Stimulated activated CD4-positive, alpha-beta T cell treated with anti-CD3 and anti-CD28 coated beads, Interleukin-15, amount 100 ng/mL, for 24 hours (primary cell): ENCODE measurements at regions not wholly inside any gene's neighbourhood (a gene's known extent, or its start where the extent isn't known, plus 50 kb on each side); places are given as distances from the start of the nearest gene placed in this dataset.

Experiments used
- DNase-seq: peaks from one replicate; pipeline ENCODE4 v3.0.0-alpha.2; 2020

DNA sequence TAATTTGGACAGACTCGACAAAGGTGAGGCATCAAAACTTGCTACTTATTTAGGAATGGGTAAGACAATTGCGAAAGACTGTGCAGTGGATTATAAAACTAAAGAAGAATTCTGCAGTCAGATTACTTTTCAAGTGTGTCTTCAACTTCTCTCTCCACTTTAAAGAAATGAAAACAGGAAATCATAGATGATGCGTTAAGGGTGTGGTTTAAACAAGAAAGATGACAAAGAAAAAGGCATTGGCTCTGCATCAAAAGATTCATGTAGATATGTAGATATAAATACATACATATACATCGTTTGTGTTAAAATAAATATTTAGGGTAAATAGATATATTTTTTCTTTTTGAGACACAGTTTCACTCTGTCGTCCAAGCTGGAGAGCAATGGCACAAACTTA is 74.6 kb upstream of the PARP11 start:
- DNase-seq, result no peak

GRCh38 chr12:3945671-3946070 is 72.5 kb upstream of the PARP11 start:
- no peak for DNase-seq

DNA sequence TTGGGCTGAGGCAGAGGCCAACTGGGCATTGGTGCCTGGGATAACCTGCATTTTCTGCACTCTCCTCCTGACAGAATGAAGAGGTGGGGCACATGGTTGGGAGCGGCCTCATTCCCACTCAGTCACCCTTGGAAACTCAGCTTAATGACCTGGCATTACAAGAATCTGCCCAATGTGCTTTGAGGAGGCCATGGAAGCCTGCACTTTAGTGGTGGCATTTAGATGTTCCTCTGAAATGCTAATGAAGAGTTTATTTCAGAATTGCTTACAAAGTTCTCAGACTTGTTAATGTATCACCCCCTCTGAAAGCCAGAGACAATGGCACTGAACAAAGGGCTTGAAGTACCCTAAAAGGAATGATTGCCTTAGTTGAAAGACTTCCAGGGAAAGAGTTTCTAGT is 71.4 kb upstream of the PARP11 start:
- no peak for DNase-seq

DNA sequence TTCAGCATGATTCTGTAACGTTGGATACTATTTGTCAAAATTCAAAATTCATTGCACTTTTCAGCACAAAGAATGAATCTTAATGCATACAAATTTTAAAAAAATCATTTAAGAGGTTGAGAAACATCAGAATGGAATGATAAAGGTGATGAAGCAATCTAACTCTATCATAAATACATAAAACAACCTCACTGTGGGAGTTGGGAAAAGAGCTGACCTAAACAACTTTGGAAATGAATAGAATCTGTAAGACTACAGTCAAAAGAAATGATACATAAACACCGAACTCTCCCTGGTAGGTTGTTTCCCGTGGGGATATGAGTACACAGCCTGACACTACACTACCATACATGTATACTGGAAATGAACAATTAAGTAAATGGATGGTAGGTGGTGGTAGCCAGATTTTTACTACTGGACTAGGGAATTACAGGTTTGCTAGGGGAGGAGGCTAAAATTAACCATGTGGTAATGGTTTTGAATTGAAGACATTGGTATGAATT is 64.9 kb upstream of the PARP11 start:
- no peak for DNase-seq

DNA sequence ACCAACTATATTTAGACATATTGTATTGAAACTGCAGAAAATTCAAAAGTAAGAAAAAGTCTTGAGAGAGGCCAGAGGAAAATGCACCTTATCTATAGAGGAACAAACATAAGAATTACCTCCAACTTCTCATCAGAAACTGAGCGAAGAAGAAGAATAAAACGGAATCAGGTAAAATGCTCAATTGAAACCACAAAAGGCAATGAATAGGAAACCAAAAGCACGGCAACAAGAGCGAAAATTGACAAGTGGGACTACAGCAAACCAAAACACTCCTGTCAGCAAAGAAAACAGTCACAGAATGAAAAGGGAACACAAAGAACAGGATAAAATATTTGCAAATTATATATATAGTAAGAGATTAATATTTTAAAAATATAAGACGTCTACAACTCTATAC is 61.9 kb upstream of the PARP11 start:
- no peak for DNase-seq

DNA sequence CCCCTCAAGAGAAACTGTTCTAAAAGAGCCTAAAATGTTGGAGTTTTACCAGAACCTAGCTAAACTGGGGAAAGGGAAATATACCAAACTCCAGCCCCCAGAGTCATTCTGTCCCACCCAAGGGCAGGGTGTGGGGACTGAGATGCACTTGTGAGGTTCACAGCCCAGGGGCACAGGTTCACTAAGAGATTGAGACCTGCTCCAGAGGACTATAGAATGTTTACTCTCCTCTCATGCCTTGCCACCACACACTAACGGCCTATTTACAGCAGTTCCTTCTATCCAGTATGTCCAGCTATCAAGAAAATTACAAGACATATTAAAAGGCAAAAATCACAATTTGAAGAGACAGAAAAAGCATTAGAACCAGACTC is 60.6 kb upstream of the PARP11 start:
- no peak for DNase-seq

GRCh38 chr12:3933074-3933818 is 60.0 kb upstream of the PARP11 start:
- DNase-seq, result peak; percentile 19

DNA sequence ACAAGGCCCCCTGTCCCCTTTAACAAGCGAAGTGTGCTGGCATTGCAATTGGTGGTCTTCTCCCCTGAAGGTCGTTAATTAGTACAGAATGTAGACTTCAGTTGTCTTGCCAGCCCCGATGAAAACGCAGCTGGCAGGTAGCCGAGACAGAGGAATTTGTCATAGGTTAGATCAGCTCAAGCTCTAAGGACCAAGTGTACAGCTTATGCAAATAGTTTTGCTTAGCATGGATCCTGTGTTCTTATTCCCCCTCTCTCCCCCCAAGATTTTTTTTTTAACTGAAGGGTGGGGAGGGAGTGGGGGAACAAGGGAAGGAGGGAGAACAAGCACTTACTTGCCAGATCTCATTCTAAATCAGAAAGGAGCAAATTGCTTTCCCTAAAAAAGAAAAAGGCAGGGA is 58.6 kb upstream of the PARP11 start:
- DNase-seq, result no peak

DNA sequence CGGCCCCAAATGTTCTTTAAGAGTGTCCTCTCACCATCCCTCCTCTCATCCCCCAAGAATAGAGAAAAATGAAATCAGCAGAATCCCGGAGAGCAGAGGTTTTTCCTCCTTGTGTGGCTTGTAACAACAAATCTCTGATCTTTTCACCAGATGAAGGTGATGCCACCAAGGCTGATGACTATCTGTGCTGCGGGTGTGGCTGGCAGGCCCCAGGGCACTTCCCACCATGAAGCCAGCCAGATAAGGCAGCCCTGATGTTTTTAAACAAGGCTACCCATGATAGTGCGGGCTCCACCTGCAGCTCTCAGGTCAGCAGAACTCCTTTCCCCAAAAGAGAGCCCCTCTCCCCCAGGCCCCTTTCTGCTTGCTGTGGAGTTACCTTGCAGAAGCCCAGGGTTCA is 58.0 kb upstream of the PARP11 start:
- DNase-seq, result no peak

- DNase-seq, result no peak
Measured at GRCh38 chr12:3929875-3930615, 56.8 kb upstream of the PARP11 start.

DNA sequence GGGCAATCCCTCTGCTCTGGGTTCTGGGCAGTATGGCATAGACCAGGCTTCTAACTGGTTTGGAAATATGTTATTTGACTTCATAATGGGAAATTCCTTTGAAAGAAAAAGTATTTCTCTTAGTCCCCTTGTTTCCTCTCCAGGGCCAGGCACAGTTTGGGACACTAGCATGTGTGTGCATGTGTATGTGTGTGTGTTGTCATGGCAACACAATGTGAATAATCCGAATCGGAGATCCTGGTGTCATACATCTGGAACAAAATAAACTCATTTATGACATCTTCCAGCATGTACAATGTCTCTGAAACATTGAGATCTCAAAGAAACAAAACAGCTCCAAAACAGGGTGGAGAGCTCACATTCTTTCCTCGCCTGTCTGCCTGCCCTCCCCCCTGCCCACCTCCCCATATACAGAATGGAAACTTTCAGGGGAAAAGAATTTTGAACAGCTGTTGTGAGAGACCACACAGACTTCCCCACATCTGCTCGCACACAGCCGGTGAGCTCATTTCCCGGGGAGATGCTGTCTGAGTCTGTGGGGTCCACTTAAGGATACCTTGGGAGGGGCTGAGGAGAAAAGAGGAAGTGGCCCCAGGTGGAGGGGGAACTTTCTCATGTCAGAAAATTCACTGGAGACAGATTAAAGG is 55.5 kb upstream of the PARP11 start:
- DNase-seq, result no peak

GRCh38 chr12:3925621-3926020 is 52.4 kb upstream of the PARP11 start:
- DNase-seq, result no peak

GRCh38 chr12:3924761-3925160 is 51.6 kb upstream of the PARP11 start:
- no peak for DNase-seq

DNA sequence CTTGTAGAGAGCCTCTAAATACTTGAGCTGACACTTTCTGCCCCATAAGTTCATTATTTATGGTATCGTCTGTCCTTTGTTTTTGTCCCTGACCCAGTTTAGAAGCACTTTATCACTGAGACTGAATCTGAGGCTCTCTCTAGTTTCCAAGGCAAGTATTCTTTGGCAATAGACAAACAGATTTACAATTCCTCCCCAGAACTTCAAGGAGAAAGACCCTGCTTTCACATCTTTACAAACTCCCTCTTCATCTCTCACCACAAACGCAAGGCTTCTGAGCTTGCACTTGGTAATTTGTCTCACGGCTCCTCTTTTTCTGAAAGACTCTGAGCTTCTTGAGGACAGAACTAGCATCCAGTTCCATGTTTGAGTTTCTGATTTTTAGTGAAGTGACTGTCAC is 49.8 kb upstream of the PARP11 start:
- no peak for DNase-seq
